ENCODE measurements at regions not wholly inside any gene's neighbourhood (a gene's known extent, or its start where the extent isn't known, plus 50 kb on each side); places are given as distances from the start of the nearest gene placed in this dataset.

GRCh38 chr5:135234666-135235401, 164.2 kb downstream of the MACROH2A1 start:
- DNase-seq (ENCODE audit: low spot score) = no peak

DNA sequence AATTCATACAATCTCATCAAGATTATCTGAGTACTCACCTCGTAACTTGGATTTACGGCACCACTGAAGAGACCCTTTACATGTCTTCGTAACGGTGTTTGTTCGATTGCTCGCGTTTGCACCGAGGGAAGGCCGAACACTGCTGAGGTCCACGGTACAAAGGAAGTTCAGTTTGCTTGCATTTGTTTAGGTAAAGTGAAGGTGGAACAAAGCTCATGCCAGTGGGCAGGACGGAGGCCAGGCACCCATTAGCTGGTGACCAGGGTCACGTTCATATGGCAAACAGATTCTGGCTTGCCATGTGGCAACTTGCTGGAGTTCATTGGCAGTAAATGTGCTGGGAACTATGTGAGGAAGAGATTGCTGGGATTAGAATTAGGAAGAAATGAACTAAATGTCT, 164.8 kb downstream of the MACROH2A1 start:
- DNase-seq (ENCODE audit: low spot score) = no peak

GRCh38 chr5:135233477-135233876, 165.6 kb downstream of the MACROH2A1 start:
- DNase-seq (ENCODE audit: low spot score) = no peak

GRCh38 chr5:135232958-135233357, 166.1 kb downstream of the MACROH2A1 start:
- DNase-seq (ENCODE audit: low spot score) = no peak

- DNase-seq (ENCODE audit: low spot score) = no peak
Observed at GRCh38 chr5:135231289-135231688, 167.7 kb downstream of the MACROH2A1 start.

GRCh38 chr5:135230251-135230925, 168.6 kb downstream of the MACROH2A1 start:
- DNase-seq (ENCODE audit: low spot score) = peak; percentile 84

DNA sequence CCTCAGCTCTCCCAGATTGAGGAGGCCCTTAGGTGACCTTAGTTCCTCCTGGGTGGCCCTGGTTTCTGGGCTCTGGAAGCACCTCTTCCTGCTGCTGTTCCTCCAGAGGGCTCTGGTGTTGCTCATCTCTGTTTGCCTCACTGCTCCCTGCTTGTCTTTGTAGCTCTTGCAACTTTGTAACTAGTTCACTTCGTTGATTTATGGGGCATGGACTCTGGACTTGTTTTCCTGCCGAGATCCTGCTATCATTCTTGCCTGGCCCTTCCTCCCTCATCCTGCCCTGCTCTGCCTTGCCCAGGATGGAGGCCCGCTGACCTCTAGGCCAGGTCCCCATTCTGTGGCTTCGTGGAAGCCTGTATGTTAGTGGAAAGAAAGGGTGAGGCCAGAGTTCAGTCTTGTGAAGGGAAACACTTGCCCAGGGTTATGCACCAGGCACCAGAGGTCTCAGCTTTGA, 169.3 kb downstream of the MACROH2A1 start:
- no peak for DNase-seq (ENCODE audit: low spot score)

- DNase-seq (ENCODE audit: low spot score) = no peak
Observed at GRCh38 chr5:135229122-135229521, 169.9 kb downstream of the MACROH2A1 start.

- no peak for DNase-seq (ENCODE audit: low spot score)
Observed at GRCh38 chr5:135228222-135228621, 170.8 kb downstream of the MACROH2A1 start.

DNA sequence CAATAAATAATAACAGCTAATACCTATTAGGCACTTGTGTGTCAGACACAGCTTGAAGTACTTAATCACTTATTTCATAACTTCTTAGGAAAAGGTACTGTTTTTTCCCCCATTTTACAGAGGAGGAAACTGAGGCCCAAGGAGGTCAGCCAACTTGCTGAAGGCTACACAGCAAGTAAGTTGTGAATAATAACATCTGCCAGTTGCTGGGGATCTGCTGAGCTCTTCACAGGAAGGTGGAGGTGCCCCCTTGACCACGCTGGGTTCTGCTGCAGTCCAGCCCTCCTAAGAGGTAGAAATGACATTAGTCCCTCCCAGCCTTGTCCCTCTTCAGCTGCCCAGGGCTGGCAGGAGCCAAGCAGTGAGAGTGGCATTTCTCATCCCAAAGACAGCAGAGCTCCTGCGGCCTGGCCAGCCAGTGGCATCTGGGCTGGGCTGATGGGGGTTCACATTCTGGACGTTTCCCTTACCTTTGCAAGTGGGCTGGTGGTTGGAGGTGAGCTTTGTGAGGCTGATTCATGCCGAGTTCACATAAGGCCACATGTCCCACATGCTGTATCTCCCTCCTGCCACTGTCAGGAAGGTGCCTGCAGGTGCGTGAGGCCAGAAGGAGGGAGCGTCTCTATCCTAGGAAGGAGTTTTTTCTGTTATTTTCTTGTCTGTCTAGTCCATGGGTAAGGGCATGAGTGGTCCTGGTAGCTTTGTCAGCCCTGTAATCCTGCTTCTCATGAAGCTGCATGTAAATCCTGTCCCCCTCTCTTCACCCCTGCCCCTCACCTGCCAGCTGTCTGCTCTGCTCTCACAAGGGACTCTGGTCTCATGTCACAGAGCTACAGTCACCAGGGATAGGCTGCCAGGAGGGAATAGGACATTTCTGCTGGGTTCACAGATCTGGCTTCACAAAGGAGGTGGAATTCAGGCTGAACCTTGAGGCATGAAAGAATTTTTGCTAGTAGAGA, 171.7 kb downstream of the MACROH2A1 start:
- DNase-seq (ENCODE audit: low spot score) = no peak

GRCh38 chr5:135225856-135226560, 173.0 kb downstream of the MACROH2A1 start:
- no peak for DNase-seq (ENCODE audit: low spot score)

GRCh38 chr5:135223891-135224625, 175.0 kb downstream of the MACROH2A1 start:
- DNase-seq (ENCODE audit: low spot score) = no peak

- DNase-seq (ENCODE audit: low spot score) = no peak
Observed at GRCh38 chr5:135223404-135223803, 175.6 kb downstream of the MACROH2A1 start.

- DNase-seq (ENCODE audit: low spot score) = no peak
Observed at GRCh38 chr5:135222771-135223170, 176.3 kb downstream of the MACROH2A1 start.

GRCh38 chr5:135222171-135222681, 176.8 kb downstream of the MACROH2A1 start:
- DNase-seq (ENCODE audit: low spot score) = no peak

GRCh38 chr5:135221696-135222095, 177.3 kb downstream of the MACROH2A1 start:
- no peak for DNase-seq (ENCODE audit: low spot score)

DNA sequence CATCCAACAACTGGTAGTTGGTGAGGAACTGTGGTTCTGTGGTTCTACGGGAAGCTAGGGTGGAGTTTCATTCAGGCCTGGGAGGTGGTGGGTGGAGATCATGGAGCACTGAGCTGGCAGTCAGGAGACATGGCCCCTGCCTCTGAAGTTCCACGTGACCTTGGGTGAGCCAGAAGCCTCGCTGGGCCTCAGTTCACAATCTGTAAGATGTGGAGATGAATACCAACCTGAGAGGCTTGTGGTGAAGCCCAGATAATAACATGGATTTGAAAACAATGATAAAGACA, 177.9 kb downstream of the MACROH2A1 start:
- no peak for DNase-seq (ENCODE audit: low spot score)

GRCh38 chr5:135220394-135221186, 178.4 kb downstream of the MACROH2A1 start:
- no peak for DNase-seq (ENCODE audit: low spot score)

DNA sequence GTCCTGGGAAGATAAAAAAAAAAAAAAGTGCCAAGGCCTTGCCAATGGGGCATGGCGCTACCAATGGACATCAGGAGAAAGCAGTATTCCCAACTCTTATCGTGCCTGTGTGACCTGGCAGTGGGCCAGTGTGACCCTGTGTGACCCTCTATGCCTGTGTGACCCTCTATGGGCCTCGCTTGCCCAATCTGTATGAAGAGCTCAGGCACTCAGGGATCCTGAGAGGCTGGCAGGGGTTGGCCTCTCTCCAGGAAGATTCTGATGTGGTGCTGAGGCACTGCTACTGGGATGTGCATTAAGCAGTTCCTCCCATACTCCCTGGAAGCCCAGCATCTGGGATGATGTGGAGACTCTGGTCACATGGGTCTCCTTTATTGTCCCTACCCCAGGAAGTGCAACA, 179.2 kb downstream of the MACROH2A1 start:
- no peak for DNase-seq (ENCODE audit: low spot score)

Data from GM03348 (cell line).